HG02763 (cell line): ENCODE measurements at regions not wholly inside any gene's neighbourhood (a gene's known extent, or its start where the extent isn't known, plus 50 kb on each side); places are given as distances from the start of the nearest gene placed in this dataset.
"Not testable (repeated sequence)": the region's sequence is repeated elsewhere in the genome, so short reads cannot be mapped to it uniquely, and the experiment has no call there.

Experiments
- ATAC-seq: cut with Tn5 transposase; IDR thresholded peaks from one replicate; pipeline ENCODE4 v1.9.1; 2021; ENCODE audit warnings: mild to moderate bottlenecking, moderate library complexity; ENCODE audit not compliant: unreplicated experiment

DNA sequence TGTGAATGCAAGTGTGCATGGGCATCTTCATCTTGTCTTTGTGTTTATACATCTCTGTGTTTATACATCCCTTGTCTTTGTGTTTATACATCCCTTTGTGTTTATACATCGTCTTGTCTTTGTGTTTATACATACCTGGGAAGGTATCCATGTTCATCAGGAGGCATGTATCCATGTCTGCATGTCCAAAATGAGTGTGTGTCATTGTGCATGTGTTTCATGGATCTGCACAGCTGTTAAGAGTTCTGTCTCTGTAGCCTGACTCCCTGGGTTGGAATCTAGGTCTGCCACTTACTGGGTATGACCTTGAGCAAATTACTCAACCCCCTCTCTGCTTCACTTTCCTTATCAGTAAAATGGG is 50.1 kb upstream of the SIRPA start:
- ATAC-seq = no peak

DNA sequence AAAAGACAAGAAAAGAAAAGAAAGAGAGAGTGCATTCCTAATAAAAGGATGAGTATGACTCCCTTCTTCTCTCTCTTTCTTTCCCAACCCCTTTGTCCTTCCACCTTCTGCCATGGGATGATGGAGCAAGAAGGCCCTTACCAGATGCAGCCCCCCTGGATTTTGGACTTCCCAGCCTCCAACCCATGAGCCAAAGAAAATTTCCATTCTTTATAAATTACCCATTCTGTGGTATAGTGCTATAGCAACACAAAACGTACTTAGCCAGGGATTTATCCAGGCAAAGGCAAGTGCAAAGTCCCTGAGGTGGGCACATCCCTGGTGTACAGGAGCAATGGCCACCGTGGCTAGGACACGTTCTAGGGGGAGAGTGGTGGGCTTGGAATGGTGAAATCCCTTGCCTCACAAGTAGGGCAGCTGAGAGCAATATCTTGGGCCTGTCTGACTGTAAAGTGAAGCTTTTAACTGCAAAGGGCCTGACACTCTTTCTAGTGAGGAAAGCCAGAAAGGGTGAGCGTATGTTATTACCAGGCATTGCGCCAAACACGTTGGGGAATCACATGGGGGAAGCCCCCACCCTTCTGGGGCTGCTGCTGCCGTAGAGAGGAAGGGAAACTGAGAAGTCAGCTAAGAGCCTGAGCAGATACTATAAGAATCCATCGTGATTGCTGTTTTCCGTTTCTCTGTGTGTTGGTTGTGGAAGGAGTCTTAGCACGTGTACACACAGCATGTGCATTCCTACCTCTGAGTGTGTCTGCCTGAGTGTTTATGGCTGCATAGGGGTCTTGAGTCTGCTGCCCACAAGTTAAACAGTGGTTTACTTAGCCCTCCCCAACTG is 50.7 kb upstream of the SIRPA start:
- peak; percentile 93 for ATAC-seq

DNA sequence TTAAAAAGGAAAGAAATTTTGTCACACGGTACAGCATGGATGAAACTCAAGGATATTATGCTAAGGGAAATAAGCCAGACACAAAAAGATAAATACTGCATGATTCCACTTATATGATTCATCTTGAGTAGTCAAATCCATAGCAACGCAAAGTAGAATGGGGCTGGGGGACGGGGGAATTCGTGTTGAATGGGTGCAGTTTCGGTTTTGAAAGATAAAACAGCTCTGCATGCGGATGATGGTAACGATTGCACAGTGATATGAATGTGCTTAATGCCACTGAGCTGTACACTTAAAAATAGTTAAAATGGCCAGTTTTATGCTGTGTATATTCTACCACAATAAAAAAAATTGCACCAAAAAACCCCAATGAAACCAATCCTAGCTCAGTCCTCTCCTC is 52.9 kb upstream of the SIRPA start:
- no peak for ATAC-seq

DNA sequence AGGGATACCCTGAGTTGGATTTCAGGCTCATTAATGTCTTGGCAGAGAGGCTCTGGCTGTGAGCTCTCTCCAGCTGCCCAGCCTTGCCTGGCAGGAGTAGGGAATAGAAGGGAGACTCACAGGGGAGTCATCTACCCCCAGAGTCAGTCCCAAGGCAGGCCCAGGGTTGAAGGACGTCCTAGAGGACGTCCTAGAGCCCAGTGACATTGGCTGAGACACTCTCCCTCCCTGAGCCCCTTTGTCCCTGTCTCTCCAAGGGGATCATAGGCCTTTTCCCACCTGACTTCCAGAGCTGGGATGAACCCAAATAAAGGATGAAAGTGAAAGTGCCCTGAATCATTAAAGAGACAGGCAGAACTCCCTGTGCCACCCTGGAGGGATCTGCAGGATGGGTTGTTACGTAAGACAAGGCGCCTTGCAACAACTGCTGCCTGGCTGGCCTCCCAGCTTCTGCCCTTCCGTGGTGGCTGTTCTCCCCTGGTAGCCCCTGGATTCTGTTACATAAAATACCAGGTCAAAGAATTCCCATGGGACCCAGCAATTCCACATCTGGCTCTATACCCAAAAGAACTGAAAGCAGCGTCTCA is 53.6 kb upstream of the SIRPA start:
- no peak for ATAC-seq

DNA sequence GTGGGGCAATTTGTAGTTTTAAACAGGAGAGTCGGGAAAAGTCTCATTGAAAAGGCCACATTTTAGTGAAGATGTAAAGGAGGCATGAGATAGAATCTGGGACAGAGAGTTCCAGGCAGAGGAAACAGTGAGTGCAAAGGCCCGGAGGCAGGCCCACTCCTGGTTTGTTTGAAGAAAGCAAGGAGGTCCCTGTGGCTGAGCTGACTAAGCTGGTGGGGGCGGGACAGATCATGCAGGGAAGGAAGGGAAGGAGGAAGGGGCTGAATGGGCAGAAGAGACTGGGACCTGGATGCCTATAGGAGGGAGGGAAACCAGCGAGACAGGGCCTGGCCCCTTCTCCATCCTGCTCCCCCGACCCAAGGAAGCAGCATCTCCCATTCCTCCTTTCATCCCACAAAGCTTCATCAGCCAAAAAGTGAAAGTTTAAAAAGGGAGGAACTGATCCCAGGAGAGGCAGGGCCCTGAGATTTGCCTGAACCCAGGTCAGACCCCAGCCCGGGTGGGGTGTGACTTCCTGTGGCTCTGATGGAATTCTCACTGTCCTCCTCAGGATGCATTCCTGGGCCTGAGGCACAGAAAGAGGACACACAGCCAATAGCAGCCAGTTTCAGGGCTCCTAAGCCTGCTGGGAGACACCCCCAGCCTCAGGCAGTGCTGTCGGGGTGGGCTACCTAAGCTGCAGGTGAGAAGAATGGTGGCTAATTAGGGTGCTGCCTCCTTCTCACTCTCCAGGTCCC is 54.2 kb upstream of the SIRPA start:
- no peak for ATAC-seq

DNA sequence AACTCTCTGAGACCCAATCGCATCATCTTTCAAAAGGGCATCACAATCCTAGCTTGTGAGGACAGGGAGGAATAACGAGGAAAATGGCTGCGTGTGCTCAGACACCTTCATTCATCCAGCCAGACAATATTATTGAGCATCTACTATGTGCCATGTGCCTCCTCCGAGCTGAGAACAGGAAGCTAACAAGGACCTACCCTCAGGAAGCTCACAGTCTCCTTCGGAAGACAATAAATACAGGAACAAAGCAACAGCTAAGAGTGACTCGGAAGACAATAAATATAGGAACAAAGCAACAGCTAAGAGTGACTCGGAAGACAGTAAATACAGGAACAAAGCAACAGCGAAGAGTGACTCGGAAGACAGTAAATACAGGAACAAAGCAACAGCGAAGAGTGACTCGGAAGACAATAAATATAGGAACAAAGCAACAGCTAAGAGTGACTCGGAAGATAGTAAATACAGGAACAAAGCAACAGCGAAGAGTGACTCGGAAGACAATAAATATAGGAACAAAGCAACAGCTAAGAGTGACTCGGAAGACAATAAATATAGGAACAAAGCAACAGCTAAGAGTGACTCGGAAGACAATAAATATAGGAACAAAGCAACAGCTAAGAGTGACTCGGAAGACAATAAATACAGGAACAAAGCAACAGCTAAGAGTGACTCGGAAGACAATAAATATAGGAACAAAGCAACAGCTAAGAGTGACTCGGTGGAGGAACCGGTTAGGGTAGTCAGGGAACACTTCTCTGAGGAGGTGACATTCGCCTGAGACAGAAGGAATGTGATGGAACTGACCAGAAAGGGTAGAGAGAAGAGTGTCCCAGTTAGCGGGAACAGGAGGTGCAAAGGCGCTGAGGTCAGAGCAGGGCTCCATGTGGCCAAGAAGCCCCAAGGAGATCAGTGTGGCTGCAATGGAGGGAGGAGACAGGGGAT is 55.6 kb upstream of the SIRPA start:
- not testable (repeated sequence) for ATAC-seq

DNA sequence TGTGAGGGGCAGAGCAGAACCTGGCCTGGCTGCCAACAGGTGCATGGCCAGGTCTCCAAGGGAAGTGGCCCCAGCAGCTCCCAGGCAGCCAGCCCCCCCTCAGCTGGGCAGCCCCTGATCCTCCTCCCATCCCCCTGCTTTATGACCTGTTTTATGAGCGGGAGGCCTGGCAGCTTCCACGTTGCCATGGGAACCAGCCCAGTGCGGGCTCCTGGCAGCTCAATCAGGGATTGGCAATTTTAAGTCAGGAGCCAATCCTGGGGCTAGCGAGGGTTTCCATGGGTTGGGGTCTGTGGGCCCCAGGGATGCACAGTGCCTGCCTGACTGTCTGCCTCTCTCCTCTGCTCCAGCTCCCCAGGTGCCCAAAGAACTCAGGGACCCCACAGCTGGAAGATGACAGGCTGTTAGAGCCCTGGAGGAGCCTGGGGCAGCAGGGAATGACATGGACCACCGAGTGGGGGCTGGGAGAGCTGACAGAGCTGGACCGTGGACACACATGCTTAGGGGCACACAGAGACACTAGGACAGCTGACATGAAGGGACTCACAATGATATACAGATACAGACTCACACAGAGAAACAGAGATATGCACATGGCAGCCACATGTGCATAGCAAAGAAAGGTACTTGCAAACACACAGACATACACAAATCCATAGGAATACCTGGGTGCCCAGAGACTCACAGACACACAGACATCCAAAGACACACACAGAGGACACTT is 56.5 kb upstream of the SIRPA start:
- no peak for ATAC-seq

DNA sequence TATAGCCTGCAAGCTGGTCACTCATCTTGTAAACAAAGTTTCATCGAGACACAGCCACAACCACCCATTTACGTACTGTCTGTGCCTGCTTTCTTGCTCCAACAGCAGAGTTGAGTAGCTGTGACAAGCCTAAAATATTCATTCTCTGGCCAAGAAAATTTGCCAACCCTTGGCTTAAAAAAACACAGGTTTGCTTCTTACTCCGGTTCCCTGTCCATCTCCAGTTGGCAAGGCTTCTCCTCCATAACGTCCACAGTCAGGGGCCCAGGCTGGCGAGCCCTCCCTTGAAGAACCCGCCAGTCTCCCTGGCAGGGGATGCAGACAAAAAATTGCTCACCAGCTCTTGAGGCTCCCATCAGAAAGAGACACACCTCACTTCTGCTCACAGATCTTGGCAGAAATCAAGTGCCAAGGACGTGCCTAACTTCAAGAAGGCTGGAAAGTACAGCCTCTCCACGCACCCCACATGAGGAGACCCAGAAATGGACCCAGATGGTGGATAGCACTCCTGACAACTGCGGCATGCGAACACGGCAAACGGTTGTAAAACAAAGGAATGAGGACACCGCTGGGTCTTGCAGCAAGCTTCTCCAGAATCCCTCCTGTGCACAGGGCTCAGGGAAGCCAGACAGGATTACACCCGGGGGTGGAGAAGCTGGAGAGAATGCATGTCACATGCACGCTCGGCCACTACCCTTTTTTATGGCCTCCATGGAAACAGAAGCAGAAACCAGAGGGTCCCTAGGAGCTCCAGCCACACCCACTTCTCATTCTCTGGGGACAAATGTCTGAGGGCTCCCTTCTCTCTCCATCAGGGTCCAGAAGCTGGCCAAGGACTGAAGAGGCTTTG is 59.8 kb upstream of the SIRPA start:
- no peak for ATAC-seq

DNA sequence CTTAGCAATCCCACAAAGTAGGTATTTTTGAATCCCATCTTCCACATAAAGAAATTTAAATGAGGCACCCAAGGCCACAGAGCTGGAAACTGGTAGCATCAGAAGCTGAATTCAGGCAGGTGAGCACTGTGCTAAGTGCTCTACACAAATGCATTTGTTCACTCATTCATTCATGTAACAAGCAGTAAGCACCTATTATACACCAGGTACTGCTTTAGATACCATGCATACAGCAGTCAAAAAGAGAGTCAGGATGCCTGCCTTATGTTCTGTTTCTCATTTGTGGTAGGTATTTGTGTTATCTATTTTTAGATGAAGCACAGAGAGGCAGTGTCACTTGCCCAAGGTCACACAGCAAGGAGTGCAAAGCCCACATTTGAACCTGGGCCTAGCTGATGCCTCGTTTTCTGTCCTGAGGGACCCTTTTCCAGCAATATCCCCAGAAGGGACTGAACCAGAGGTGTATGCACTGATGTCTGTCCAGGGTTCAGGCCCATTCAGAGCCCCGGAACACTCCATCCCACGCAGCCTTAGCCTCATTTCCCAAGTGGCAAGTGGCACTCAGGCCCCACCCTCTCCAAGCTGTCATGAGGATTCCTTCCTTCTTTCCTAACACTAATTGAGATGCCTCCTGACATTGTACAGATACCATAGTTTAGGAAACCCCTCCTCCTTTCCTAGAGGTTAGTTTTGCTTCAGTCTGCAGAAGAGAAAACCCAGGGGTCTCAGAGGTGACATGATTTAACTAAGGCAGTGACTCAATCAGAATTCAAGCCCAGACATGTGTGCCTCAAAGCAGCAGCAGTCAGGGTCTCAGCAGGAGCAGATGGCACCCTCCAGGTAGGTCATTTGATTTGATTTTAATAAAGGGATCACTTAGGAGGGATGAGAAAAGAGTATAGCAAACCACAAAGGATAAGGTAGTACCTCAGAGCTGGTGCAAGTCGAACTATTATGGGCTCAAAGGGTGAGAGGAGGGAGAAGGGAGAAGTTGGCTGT is 61.2 kb upstream of the SIRPA start:
- no peak for ATAC-seq

DNA sequence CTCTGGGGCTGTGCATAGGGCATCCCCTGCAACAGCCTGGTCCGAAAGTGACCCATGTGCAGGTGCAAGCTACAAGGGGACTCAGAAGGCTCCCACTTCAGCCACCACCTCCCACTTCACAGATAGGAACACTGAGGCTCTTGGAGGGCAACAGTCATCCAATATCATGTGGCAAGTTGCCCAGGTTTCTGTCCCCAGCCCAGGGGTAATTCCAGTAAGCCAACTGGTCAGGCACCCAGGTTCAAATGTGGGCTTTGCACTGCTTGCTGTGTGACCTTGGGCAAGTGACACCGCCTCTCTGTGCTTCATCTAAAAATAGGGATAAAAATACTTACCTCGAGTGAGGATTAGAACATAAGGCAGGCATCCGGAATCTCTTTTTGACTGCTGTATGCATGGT is 62.0 kb upstream of the SIRPA start:
- ATAC-seq = no peak

DNA sequence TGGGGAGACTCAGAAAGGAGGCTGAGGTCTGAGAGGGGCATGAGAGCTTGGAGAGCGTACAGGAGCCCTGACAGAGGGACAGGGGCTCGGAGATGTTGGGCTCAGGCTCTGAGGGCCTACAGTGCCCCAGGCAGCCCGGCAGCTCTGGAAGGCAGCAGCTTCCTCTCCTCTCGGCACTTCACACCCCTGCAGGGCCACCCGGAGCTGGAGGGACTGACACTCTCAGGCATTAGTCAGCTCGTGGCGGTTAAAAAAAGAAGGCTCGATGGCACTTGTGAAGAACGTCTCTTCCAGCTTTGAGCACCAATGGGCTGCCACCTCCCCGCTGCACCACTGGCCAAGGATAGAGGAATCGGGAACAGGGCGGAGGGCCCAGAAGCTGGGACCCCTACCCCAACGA is 62.6 kb upstream of the SIRPA start:
- no peak for ATAC-seq

DNA sequence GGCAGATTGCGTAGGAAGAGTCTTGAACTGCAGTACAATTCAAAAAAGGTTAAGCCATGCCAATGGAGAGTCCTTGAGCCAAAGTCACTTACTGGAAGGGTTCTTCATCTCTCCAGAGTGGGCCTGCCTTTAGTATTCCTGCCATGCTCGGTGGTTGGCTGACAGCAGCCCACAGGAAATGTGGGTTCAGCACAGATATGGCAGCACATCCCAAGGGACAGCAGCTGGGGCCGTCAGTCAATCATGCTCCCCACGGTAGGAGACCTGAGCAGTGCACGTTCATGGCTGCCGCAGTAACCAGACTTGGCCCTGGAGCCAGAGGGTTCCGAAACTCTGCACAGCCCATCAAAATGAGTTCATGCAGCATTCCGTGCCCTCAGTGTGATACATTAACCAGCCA is 63.6 kb upstream of the SIRPA start:
- no peak for ATAC-seq

DNA sequence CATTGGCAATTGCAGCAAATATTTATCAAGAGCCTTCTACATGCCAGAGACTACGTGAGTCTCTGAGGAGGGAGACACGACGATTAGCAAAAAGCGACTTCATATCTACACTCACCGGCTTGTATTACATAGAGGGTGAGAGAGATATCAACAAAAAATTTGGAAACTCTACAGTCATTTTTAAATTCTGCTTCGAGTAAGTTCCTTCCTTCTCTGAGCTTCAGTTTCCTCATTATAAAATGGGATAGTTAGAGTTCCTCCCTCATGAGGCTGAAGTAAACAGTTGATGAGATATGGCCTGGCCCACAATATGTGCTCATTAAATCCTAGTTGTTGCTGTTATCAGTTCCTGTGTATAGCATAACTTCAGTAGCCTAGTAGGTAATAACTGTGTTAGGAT is 64.1 kb upstream of the SIRPA start:
- no peak for ATAC-seq

DNA sequence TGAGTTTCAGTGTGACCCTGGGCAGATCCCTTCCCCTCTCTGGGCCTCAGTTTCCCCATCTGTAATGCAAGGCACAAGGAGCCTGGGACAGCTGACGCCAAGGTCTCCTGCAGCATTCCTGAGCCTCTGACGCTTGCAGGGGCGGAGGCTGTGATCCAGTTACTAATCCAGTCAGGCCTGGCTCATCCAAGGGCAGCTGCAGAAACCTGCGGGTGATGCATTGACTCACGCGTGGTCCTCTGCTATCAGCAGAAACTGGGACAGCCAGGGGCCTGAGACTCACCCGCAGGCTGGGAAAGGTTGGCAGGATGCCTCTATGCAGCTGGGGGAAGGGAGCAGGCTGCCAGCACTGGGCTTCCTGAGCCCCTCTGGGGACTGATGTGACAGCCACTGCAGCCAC is 65.0 kb upstream of the SIRPA start:
- ATAC-seq = no peak

DNA sequence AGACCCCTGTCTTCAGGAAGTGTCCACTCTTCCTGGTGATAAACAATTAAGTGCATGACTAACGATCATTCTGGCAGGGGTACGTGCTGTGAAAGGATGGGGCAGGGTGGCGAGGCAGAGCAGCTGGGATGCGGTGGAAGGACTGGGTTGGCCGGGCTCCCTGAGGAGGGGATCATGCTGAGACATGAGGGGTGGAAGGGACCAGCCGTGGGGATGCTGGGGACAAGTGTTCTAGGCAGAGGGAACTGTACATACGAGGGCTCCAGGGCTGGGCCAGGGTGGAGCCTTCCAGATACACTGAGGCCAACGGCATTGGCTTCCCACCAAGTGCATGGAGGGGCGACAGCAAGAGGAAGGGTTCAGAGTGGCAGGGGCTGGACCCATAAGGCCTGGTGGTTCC is 65.7 kb upstream of the SIRPA start:
- no peak for ATAC-seq

DNA sequence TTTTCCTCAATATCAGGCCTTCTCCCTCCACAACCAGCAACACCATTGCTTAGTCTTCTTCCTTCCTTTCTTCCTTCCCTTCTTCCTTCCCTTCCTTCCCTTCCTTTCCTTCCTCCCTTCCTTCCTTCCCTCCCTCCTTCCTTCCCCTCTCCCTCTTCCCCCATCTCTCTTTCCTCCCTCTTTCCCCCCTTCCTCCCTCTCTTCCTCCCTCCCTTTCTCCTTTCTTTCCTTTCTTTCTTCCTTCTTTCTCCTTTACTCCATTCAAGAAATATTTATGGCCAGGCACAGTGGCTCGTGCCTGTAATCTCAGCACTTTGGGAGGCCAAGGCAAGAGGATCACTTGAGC is 66.4 kb upstream of the SIRPA start:
- no peak for ATAC-seq

DNA sequence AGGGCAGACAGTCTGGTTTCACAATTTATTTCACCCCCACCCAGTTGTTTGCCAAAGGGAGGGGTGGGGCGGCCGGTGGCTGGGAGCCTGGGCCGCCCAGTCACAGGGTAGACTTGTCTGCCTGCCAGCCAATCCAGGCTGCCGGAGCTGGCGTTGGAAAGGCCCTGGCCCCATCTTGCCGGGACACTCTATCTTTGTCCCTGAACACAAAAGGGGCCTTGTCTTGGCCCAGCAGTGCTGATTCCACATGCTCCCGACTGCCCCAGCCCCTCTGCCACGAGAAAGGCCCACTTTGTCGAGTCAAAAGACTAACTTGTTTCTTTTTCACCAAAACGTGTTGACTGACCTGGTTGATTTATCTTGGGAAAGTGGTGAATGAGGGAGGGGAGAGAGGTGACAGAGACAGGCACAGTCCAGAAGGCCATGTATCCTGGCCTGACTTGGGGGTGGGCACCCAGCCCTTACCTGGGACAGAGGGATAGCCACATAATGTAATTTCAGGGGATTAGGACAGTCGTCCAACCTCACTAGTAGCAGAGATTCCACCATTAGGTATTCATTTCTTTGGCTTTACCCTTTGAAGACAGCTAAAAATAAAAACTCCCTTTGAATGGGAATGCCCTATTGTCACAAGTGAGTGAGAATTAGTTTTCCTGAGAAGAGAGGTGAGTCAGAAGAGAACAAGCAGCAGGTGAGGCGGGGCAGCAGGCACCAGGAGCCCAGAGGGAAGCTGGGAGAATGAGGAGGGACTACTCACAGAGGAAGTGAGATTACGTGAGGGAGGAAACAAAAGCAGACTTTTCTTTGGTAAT is 67.0 kb upstream of the SIRPA start:
- no peak for ATAC-seq
